ENCODE measurements at regions not wholly inside any gene's neighbourhood (a gene's known extent, or its start where the extent isn't known, plus 50 kb on each side); places are given as distances from the start of the nearest gene placed in this dataset.

GRCh38 chrX:129007631-129008030, 515.7 kb downstream of the SMARCA1 start:
- TF ChIP-seq CTCF (IDR thresholded peaks at IDR 0.05) (no peak), EZH2 (IDR thresholded peaks at IDR 0.05; ENCODE audit: borderline replicate concordance, insufficient read depth, low read depth, low read length, poor library complexity, severe bottlenecking) (no peak)
